ENCODE measurements at regions not wholly inside any gene's neighbourhood (a gene's known extent, or its start where the extent isn't known, plus 50 kb on each side); places are given as distances from the start of the nearest gene placed in this dataset.
"Not testable (repeated sequence)": the region's sequence is repeated elsewhere in the genome, so short reads cannot be mapped to it uniquely, and the experiment has no call there.

- no peak for TF ChIP-seq POLR2A (IDR thresholded peaks at IDR 0.05; ENCODE audit: low read depth, low read length)
- TF ChIP-seq POLR2AphosphoS5 (IDR thresholded peaks at IDR 0.05; ENCODE audit: low read depth, low read length) = no peak
- no peak for TF ChIP-seq TAF1 (IDR thresholded peaks at IDR 0.05; ENCODE audit: borderline replicate concordance, low read depth, low read length)
- no peak for FAIRE-seq
- DNase-seq (ENCODE audit: insufficient read length) = no peak
These were observed 122.6 kb downstream of the USP22 start for GRCh38 chr17:20920095-20920814.

- no peak for DNase-seq (ENCODE audit: insufficient read length)
These were observed 122.0 kb downstream of the USP22 start for GRCh38 chr17:20920815-20921199.

GRCh38 chr17:20922128-20922670, 120.6 kb downstream of the USP22 start:
- no peak for TF ChIP-seq POLR2AphosphoS5 (IDR thresholded peaks at IDR 0.05; ENCODE audit: low read depth, low read length)
- no peak for TF ChIP-seq POLR2A (IDR thresholded peaks at IDR 0.05; ENCODE audit: low read depth, low read length)
- no peak for TF ChIP-seq TAF1 (IDR thresholded peaks at IDR 0.05; ENCODE audit: borderline replicate concordance, low read depth, low read length)
- no peak for DNase-seq (ENCODE audit: insufficient read length)
- FAIRE-seq = no peak

More at GRCh38 chr17:20920815-20921199, 122.0 kb downstream of the USP22 start:
- no peak for FAIRE-seq
- TF ChIP-seq POLR2AphosphoS5 (IDR thresholded peaks at IDR 0.05; ENCODE audit: low read depth, low read length) (no peak), TAF1 (IDR thresholded peaks at IDR 0.05; ENCODE audit: borderline replicate concordance, low read depth, low read length) (no peak), POLR2A (IDR thresholded peaks at IDR 0.05; ENCODE audit: low read depth, low read length) (no peak)

- DNase-seq (ENCODE audit: insufficient read length) (no peak), FAIRE-seq (peak; percentile 44)
- TF ChIP-seq POLR2AphosphoS5 (IDR thresholded peaks at IDR 0.05; ENCODE audit: low read depth, low read length) = no peak
- TF ChIP-seq POLR2A (IDR thresholded peaks at IDR 0.05; ENCODE audit: low read depth, low read length) = no peak
- TF ChIP-seq TAF1 (IDR thresholded peaks at IDR 0.05; ENCODE audit: borderline replicate concordance, low read depth, low read length) = no peak
These were observed 118.5 kb downstream of the USP22 start for GRCh38 chr17:20924306-20924705.

- TF ChIP-seq POLR2AphosphoS5 (IDR thresholded peaks at IDR 0.05; ENCODE audit: low read depth, low read length) (no peak), POLR2A (IDR thresholded peaks at IDR 0.05; ENCODE audit: low read depth, low read length) (no peak)
- DNase-seq (ENCODE audit: insufficient read length) (no peak), FAIRE-seq (no peak)
These were observed 117.7 kb downstream of the USP22 start for GRCh38 chr17:20925091-20925490.

- no peak for FAIRE-seq
- no peak for DNase-seq (ENCODE audit: insufficient read length)
- TF ChIP-seq POLR2AphosphoS5 (IDR thresholded peaks at IDR 0.05; ENCODE audit: low read depth, low read length) = no peak
These were observed 116.9 kb downstream of the USP22 start for GRCh38 chr17:20925954-20926353.

- DNase-seq (ENCODE audit: insufficient read length) (no peak), FAIRE-seq (no peak)
- TF ChIP-seq POLR2AphosphoS5 (IDR thresholded peaks at IDR 0.05; ENCODE audit: low read depth, low read length) = no peak
- TF ChIP-seq POLR2A (IDR thresholded peaks at IDR 0.05; ENCODE audit: low read depth, low read length) = no peak
- no peak for TF ChIP-seq TAF1 (IDR thresholded peaks at IDR 0.05; ENCODE audit: borderline replicate concordance, low read depth, low read length)
These were observed 116.3 kb downstream of the USP22 start for GRCh38 chr17:20926532-20926931.

- no peak for DNase-seq (ENCODE audit: insufficient read length)
- no peak for FAIRE-seq
- TF ChIP-seq TAF1 (IDR thresholded peaks at IDR 0.05; ENCODE audit: borderline replicate concordance, low read depth, low read length) = no peak
- TF ChIP-seq POLR2A (IDR thresholded peaks at IDR 0.05; ENCODE audit: low read depth, low read length) = no peak
- no peak for TF ChIP-seq POLR2AphosphoS5 (IDR thresholded peaks at IDR 0.05; ENCODE audit: low read depth, low read length)
These were observed 115.4 kb downstream of the USP22 start for GRCh38 chr17:20927308-20927977.

- FAIRE-seq (no peak), DNase-seq (ENCODE audit: insufficient read length) (no peak)
- TF ChIP-seq POLR2AphosphoS5 (IDR thresholded peaks at IDR 0.05; ENCODE audit: low read depth, low read length) (no peak), TAF1 (IDR thresholded peaks at IDR 0.05; ENCODE audit: borderline replicate concordance, low read depth, low read length) (no peak), POLR2A (IDR thresholded peaks at IDR 0.05; ENCODE audit: low read depth, low read length) (no peak)
These were observed 113.5 kb downstream of the USP22 start for GRCh38 chr17:20929334-20929733.

- no peak for DNase-seq (ENCODE audit: insufficient read length)
- TF ChIP-seq POLR2AphosphoS5 (IDR thresholded peaks at IDR 0.05; ENCODE audit: low read depth, low read length) (no peak), POLR2A (IDR thresholded peaks at IDR 0.05; ENCODE audit: low read depth, low read length) (no peak), TAF1 (IDR thresholded peaks at IDR 0.05; ENCODE audit: borderline replicate concordance, low read depth, low read length) (no peak)
- FAIRE-seq = no peak
These were observed 112.6 kb downstream of the USP22 start for GRCh38 chr17:20930081-20930760.

- DNase-seq (ENCODE audit: insufficient read length); FAIRE-seq: not testable (repeated sequence)
These were observed 109.8 kb downstream of the USP22 start for GRCh38 chr17:20933040-20933439.

GRCh38 chr17:20934288-20934687, 108.5 kb downstream of the USP22 start:
- FAIRE-seq (no peak), DNase-seq (ENCODE audit: insufficient read length) (no peak)
- no peak for TF ChIP-seq POLR2AphosphoS5 (IDR thresholded peaks at IDR 0.05; ENCODE audit: low read depth, low read length)
- TF ChIP-seq TAF1 (IDR thresholded peaks at IDR 0.05; ENCODE audit: borderline replicate concordance, low read depth, low read length) = no peak
- TF ChIP-seq POLR2A (IDR thresholded peaks at IDR 0.05; ENCODE audit: low read depth, low read length) = no peak
